B cell (primary cell): ENCODE measurements at regions not wholly inside any gene's neighbourhood (a gene's known extent, or its start where the extent isn't known, plus 50 kb on each side); places are given as distances from the start of the nearest gene placed in this dataset.

ENCODE experiments used
- ATAC-seq: fragments of 200-7000 bp; cut with Tn5 transposase; one replicate; pipeline ENCODE4 v1.10.0; 2021; ENCODE audit warnings: low read depth, mild to moderate bottlenecking, moderate number of reproducible peaks, moderate library complexity
- CTCF ChIA-PET: fragments of 350-600 bp; sonication (Branson Sonifier 250); formaldehyde crosslinking; loops from one replicate; lab custom pipeline; 2021; ENCODE audit warnings: antibody characterized with exemption, inconsistent platforms; lab: Charles Lee
- POLR2A ChIA-PET: fragments of 350-600 bp; sonication (Branson Sonifier 250); formaldehyde crosslinking; loops from one replicate; lab custom pipeline; 2021; ENCODE audit warnings: antibody characterized with exemption; lab: Charles Lee
- DNase-seq: peaks from one replicate; pipeline ENCODE4 v3.0.0; 2013
- H2AFZ ChIP-seq: 2 replicates; pipeline ENCODE4 v1.6.1; 2012; ENCODE audit warnings: mild to moderate bottlenecking, low read depth, low read length; ENCODE audit not compliant: insufficient read depth, poor library complexity, severe bottlenecking
- H3K27ac ChIP-seq, 2 donors: 1 replicate in 1 of 2; 2 replicates in 1 of 2; pipeline ENCODE4 v1.5.1; 2012 to 2013; ENCODE audit warnings: low read length in 2 of 2, mild to moderate bottlenecking in 2 of 2, moderate library complexity in 1 of 2
- H3K27me3 ChIP-seq, 4 experiments: fragments of 200-600 bp in 1 of 4; sonication (generic) in 1 of 4; replicated peaks in 1 of 4; 1 replicate in 2 of 4; 2 replicates in 2 of 4; pipeline versions ENCODE4 v1.6.1 to v1.7.0; 2013 to 2016; ENCODE audit warnings: low read length in 3 of 4, mild to moderate bottlenecking in 2 of 4, mixed read lengths in 1 of 4, moderate library complexity in 1 of 4; ENCODE audit not compliant: insufficient read depth in 4 of 4, control insufficient read depth in 3 of 4; ENCODE audit errors: control extremely low read depth in 1 of 4
- H3K36me3 ChIP-seq, 2 experiments: replicated peaks in 1 of 2; 1 replicate in 1 of 2; 2 replicates in 1 of 2; pipeline versions ENCODE4 v1.6.1 to v1.7.1; 2013; ENCODE audit warnings: low read length in 1 of 2; ENCODE audit not compliant: insufficient read depth in 2 of 2, control insufficient read depth in 1 of 2; ENCODE audit errors: control extremely low read depth in 1 of 2, extremely low read depth in 1 of 2
- H3K4me1 ChIP-seq, 2 donors: fragments of 200-600 bp in 1 of 2; sonication (generic) in 1 of 2; 1 replicate in 1 of 2; 2 replicates in 1 of 2; pipeline versions ENCODE4 v1.5.1 to v1.6.1; 2013 to 2017; ENCODE audit warnings: low read length in 2 of 2; ENCODE audit not compliant: control insufficient read depth in 2 of 2, insufficient read depth in 2 of 2
- H3K4me2 ChIP-seq: replicated peaks from 2 replicates; pipeline ENCODE3; 2012; ENCODE audit warnings: mild to moderate bottlenecking, low read depth, low read length; ENCODE audit not compliant: poor library complexity, severe bottlenecking
- H3K4me3 ChIP-seq, 5 experiments: fragments of 200-600 bp in 1 of 5; sonication (generic) in 1 of 5; 1 replicate in 3 of 5; 2 replicates in 2 of 5; pipeline versions ENCODE4 v1.5.1 to v1.7.0; 2011 to 2016; ENCODE audit warnings: low read length in 4 of 5, mild to moderate bottlenecking in 4 of 5, low read depth in 2 of 5, control low read depth in 1 of 5, moderate library complexity in 1 of 5; ENCODE audit not compliant: insufficient read depth in 1 of 5; ENCODE audit errors: control extremely low read depth in 1 of 5, extremely low read depth in 1 of 5
- H3K79me2 ChIP-seq: fragments of 200-600 bp; sonication (generic); one replicate; pipeline ENCODE4 v1.6.0; 2016; ENCODE audit warnings: low read length; ENCODE audit not compliant: control insufficient read depth, insufficient read depth
- H3K9ac ChIP-seq: fragments of 200-600 bp; sonication (generic); 2 replicates; pipeline ENCODE4 v1.6.1; 2017; ENCODE audit warnings: mild to moderate bottlenecking, low read length, moderate library complexity
- H3K9me3 ChIP-seq, 3 donors: one replicate each; pipeline versions ENCODE4 v1.6.1 to v1.7.1; 2013; ENCODE audit warnings: low read length in 2 of 3; ENCODE audit not compliant: control insufficient read depth in 2 of 3, insufficient read depth in 1 of 3; ENCODE audit errors: control extremely low read depth in 1 of 3
- H4K20me1 ChIP-seq: 2 replicates; pipeline ENCODE4 v1.6.0; 2012; ENCODE audit warnings: mild to moderate bottlenecking, low read length; ENCODE audit not compliant: insufficient read depth, control insufficient read depth, poor library complexity, severe bottlenecking
- H3K27ac Mint-ChIP-seq: one replicate; pipeline ENCODE4 v1.8.0; 2021; ENCODE audit warnings: mixed read lengths
- H3K27me3 Mint-ChIP-seq: one replicate; pipeline ENCODE4 v1.8.0; 2021; ENCODE audit warnings: mixed read lengths
- H3K4me1 Mint-ChIP-seq: one replicate; pipeline ENCODE4 v1.8.0; 2021; ENCODE audit warnings: mixed read lengths
- H3K4me3 Mint-ChIP-seq: one replicate; pipeline ENCODE4 v1.8.0; 2021; ENCODE audit warnings: mixed read lengths
- H3K9me3 Mint-ChIP-seq: one replicate; pipeline ENCODE4 v1.8.0; 2022; ENCODE audit warnings: mixed read lengths; ENCODE audit not compliant: insufficient read depth
- CTCF ChIP-seq: fragments of 200-600 bp; IDR thresholded peaks from one replicate; pipeline ENCODE4 v1.8.0; 2022; ENCODE audit warnings: antibody characterized with exemption, mild to moderate bottlenecking
- EZH2 ChIP-seq: IDR thresholded peaks from 2 replicates; pipeline ENCODE4 v1.6.1; 2012; ENCODE audit warnings: borderline replicate concordance, low read depth, mild to moderate bottlenecking, moderate library complexity, low read length; ENCODE audit not compliant: insufficient read depth, poor library complexity, severe bottlenecking
- WGBS: methylation state at CpG from one replicate; pipeline ENCODE4 v1.1.5; 2013; ENCODE audit warnings: missing lambda C conversion rate; ENCODE audit not compliant: insufficient coverage; 5-methylcytosine and 5-hydroxymethylcytosine counted together
- intact Hi-C: fragments of 100-400 bp; cut with micrococcal nuclease; formaldehyde crosslinking; loops from one replicate; pipeline ENCODE4 v1.10.0; 2022

GRCh38 chr6:115665310-115665709, 395.4 kb downstream of the FRK start:
- Mint-ChIP-seq H3K4me1 (no peaks in the 10 kb centered on the region), H3K9me3 (no peaks in the 10 kb centered on the region), H3K4me3 (no peak overlapping the region), H3K27me3 (no peaks in the 10 kb centered on the region), H3K27ac (no peak overlapping the region)
- intact Hi-C loops: no loop called here
- H3K4me3 ChIP-seq: no peak overlapping the region
- no peaks in the 10 kb centered on the region for H3K36me3 ChIP-seq
- no peaks in the 10 kb centered on the region for H3K79me2 ChIP-seq
- no peaks in the 10 kb centered on the region for H3K4me1 ChIP-seq
- TF ChIP-seq EZH2: no peak
- TF ChIP-seq CTCF: no peak
- no peak overlapping the region for H2AFZ ChIP-seq
- H3K27ac ChIP-seq: no peak overlapping the region
- H3K9me3 ChIP-seq: no peaks in the 10 kb centered on the region
- H3K9ac ChIP-seq: no peak overlapping the region
- no peaks in the 10 kb centered on the region for H4K20me1 ChIP-seq
- no peak overlapping the region for H3K4me2 ChIP-seq
- ChIA-PET CTCF (no interaction called here), POLR2A (no interaction called here)
- no peaks in the 10 kb centered on the region for H3K27me3 ChIP-seq
- ATAC-seq (no peak), DNase-seq (no peak)
- WGBS: 80% methylated on average over 1 of the region's 3 CpGs

- Mint-ChIP-seq H3K27ac (no peak overlapping the region), H3K4me3 (no peak overlapping the region), H3K27me3 (no peaks in the 10 kb centered on the region), H3K4me1 (no peaks in the 10 kb centered on the region), H3K9me3 (no peaks in the 10 kb centered on the region)
- Histone ChIP-seq H3K4me1 (no peaks in the 10 kb centered on the region), H3K27me3 (no peaks in the 10 kb centered on the region), H2AFZ (no peak overlapping the region), H3K27ac (no peak overlapping the region), H3K9me3 (no peaks in the 10 kb centered on the region), H3K79me2 (no peaks in the 10 kb centered on the region), H3K4me2 (no peak overlapping the region), H3K4me3 (no peak overlapping the region), H3K36me3 (no peaks in the 10 kb centered on the region), H4K20me1 (no peaks in the 10 kb centered on the region), H3K9ac (no peak overlapping the region)
- ChIA-PET CTCF (no interaction called here), POLR2A (no interaction called here)
- intact Hi-C loops: no loop called here
- ATAC-seq: no peak
- 33% methylated on average over 1 of the region's 3 CpGs for WGBS
- DNase-seq: no peak
- TF ChIP-seq EZH2: no peak
- TF ChIP-seq CTCF: no peak
Measured at GRCh38 chr6:115663681-115664080, 397.0 kb downstream of the FRK start.
